ENCODE measurements at regions not wholly inside any gene's neighbourhood (a gene's known extent, or its start where the extent isn't known, plus 50 kb on each side); places are given as distances from the start of the nearest gene placed in this dataset.

DNA sequence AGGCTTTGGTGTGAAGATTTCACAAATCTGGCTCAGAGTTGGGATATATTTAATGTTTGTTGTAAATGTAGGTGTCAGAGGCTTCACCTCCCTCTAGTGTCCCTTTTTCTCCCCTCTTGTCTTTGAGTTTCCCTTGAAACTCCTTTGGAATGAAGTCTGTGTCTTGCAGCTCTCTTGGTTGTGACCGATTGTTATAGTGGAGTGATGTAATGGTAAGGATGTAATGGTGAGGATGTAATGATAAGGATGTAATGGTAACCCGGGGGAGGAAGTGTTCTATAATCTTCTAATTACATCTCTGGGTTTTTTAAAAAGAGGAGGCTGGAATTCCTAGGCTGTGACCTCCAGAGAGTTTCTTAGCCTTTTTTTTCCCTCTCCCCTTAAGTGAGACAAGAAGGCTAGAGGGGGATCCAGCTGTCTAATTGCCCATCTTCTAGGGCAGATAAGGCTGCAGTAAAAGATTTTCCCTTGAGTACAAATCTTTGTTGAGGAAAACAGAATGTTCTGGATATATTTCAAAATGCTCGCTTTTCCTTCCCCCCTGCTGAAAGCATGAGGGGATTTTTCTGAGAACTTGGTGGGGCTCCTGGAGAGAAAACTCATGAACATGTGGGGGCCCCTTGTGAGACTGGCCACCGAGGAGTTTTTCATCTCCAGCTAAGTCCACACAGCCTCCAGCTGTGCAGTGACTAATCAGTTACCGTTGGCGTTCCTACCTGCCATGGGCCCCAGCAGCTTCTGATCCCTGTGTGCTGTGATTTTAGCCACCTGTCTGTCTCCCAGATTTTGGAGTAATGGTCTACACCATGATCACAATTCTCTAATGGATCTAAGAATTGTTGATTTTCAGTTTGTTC is 156.7 kb upstream of the PMEPA1 start:
- no peak for TF ChIP-seq CTCF (IDR thresholded peaks at IDR 0.05; ENCODE audit: partially characterized antibody, unreplicated experiment)
- no peak overlapping the region for H3K4me3 Mint-ChIP-seq (ENCODE audit: unreplicated experiment)
- no peaks in the 10 kb centered on the region for H3K27me3 Mint-ChIP-seq (ENCODE audit: unreplicated experiment)
- no peak for DNase-seq
- no peak overlapping the region for H3K27ac Mint-ChIP-seq (ENCODE audit: unreplicated experiment)
- peaks cover 3% of the 10 kb centered on the region for H3K4me1 Mint-ChIP-seq (ENCODE audit: low read depth, unreplicated experiment)
- peaks cover 4% of the 10 kb centered on the region for H3K36me3 Mint-ChIP-seq (ENCODE audit: unreplicated experiment)
- H3K9me3 Mint-ChIP-seq (ENCODE audit: unreplicated experiment): peaks cover 1% of the 10 kb centered on the region

GRCh38 chr20:57865266-57865665 is 155.5 kb upstream of the PMEPA1 start:
- Mint-ChIP-seq H3K4me1 (ENCODE audit: low read depth, unreplicated experiment) (no peaks in the 10 kb centered on the region), H3K9me3 (ENCODE audit: unreplicated experiment) (peaks cover 1% of the 10 kb centered on the region), H3K36me3 (ENCODE audit: unreplicated experiment) (peaks cover 4% of the 10 kb centered on the region), H3K27me3 (ENCODE audit: unreplicated experiment) (no peaks in the 10 kb centered on the region), H3K4me3 (ENCODE audit: unreplicated experiment) (no peak overlapping the region), H3K27ac (ENCODE audit: unreplicated experiment) (no peak overlapping the region)
- no peak for DNase-seq
- no peak for TF ChIP-seq CTCF (IDR thresholded peaks at IDR 0.05; ENCODE audit: partially characterized antibody, unreplicated experiment)

DNA sequence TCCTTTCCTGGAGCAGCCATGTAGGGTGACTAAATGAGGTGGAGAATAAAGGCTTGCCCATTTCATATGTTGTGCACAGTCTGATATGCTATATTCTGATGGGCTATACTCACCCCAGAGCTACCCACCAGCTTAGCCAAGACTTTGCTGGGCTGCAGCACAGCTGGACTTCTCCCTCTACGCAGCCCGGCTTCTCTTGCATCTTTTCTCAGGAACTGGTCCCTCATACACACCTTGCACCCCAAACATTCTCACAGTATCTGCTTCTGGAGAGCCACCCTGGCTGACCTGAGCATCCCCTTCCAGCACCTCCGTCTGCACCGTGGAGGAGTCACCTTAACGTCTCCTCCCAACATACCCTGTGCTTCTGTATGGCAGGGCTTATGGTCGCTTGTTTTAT is 150.8 kb upstream of the PMEPA1 start:
- no peak overlapping the region for H3K4me3 Mint-ChIP-seq (ENCODE audit: unreplicated experiment)
- peaks cover 4% of the 10 kb centered on the region for H3K36me3 Mint-ChIP-seq (ENCODE audit: unreplicated experiment)
- TF ChIP-seq CTCF (IDR thresholded peaks at IDR 0.05; ENCODE audit: partially characterized antibody, unreplicated experiment): no peak
- H3K27ac Mint-ChIP-seq (ENCODE audit: unreplicated experiment): no peak overlapping the region
- no peak for DNase-seq
- H3K4me1 Mint-ChIP-seq (ENCODE audit: low read depth, unreplicated experiment): no peaks in the 10 kb centered on the region
- H3K9me3 Mint-ChIP-seq (ENCODE audit: unreplicated experiment): no peaks in the 10 kb centered on the region
- no peaks in the 10 kb centered on the region for H3K27me3 Mint-ChIP-seq (ENCODE audit: unreplicated experiment)

- Mint-ChIP-seq H3K9me3 (ENCODE audit: unreplicated experiment) (no peaks in the 10 kb centered on the region), H3K36me3 (ENCODE audit: unreplicated experiment) (no peaks in the 10 kb centered on the region), H3K4me3 (ENCODE audit: unreplicated experiment) (no peak overlapping the region), H3K4me1 (ENCODE audit: low read depth, unreplicated experiment) (no peaks in the 10 kb centered on the region), H3K27me3 (ENCODE audit: unreplicated experiment) (no peaks in the 10 kb centered on the region), H3K27ac (ENCODE audit: unreplicated experiment) (no peak overlapping the region)
- no peak for DNase-seq
- TF ChIP-seq CTCF (IDR thresholded peaks at IDR 0.05; ENCODE audit: partially characterized antibody, unreplicated experiment): no peak
Measured at GRCh38 chr20:57857969-57858368, 148.2 kb upstream of the PMEPA1 start.

- Mint-ChIP-seq H3K27ac (ENCODE audit: unreplicated experiment) (no peak overlapping the region), H3K9me3 (ENCODE audit: unreplicated experiment) (no peaks in the 10 kb centered on the region), H3K4me1 (ENCODE audit: low read depth, unreplicated experiment) (no peaks in the 10 kb centered on the region), H3K27me3 (ENCODE audit: unreplicated experiment) (no peaks in the 10 kb centered on the region), H3K36me3 (ENCODE audit: unreplicated experiment) (no peaks in the 10 kb centered on the region), H3K4me3 (ENCODE audit: unreplicated experiment) (no peak overlapping the region)
- TF ChIP-seq CTCF (IDR thresholded peaks at IDR 0.05; ENCODE audit: partially characterized antibody, unreplicated experiment): no peak
- DNase-seq: no peak
Measured at GRCh38 chr20:57857118-57857517, 147.3 kb upstream of the PMEPA1 start.

Data from glutamatergic neuron (in vitro differentiated cells).